CD4-positive, CD25-positive, alpha-beta regulatory T cell (primary cell): ENCODE measurements at regions not wholly inside any gene's neighbourhood (a gene's known extent, or its start where the extent isn't known, plus 50 kb on each side); places are given as distances from the start of the nearest gene placed in this dataset.
"Not testable (repeated sequence)": the region's sequence is repeated elsewhere in the genome, so short reads cannot be mapped to it uniquely, and the experiment has no call there.

ENCODE experiments used
- ATAC-seq, 2 donors: fragments of 150-1000 bp; cut with Tn5 transposase; one replicate each; pipeline ENCODE4 v1.10.0; 2021; ENCODE audit warnings: low read depth in 2 of 2, moderate number of reproducible peaks in 2 of 2, moderate library complexity in 1 of 2
- DNase-seq, 3 donors: peaks; one replicate each; pipeline versions ENCODE4 v3.0.0 to v3.0.0-alpha.2; 2012 to 2022; ENCODE audit warnings: mixed read lengths in 1 of 3
- H3K27ac ChIP-seq: one replicate; pipeline ENCODE4 v1.7.0; 2013; ENCODE audit warnings: mild to moderate bottlenecking, low read length; ENCODE audit not compliant: insufficient read depth, poor library complexity, severe bottlenecking
- H3K27me3 ChIP-seq: one replicate; pipeline ENCODE4 v1.7.0; 2013; ENCODE audit warnings: low read length; ENCODE audit not compliant: control insufficient read depth, insufficient read depth
- H3K36me3 ChIP-seq: one replicate; pipeline ENCODE4 v1.7.0; 2013; ENCODE audit warnings: mild to moderate bottlenecking, low read length, moderate library complexity; ENCODE audit not compliant: control insufficient read depth, insufficient read depth
- H3K4me1 ChIP-seq: 2 replicates; pipeline ENCODE4 v1.7.0; 2013; ENCODE audit warnings: mild to moderate bottlenecking, low read length; ENCODE audit not compliant: insufficient read depth, control insufficient read depth, poor library complexity, severe bottlenecking
- H3K4me3 ChIP-seq: one replicate; pipeline ENCODE4 v1.7.0; 2013; ENCODE audit warnings: low read depth, mild to moderate bottlenecking, low read length, moderate library complexity
- H3K9me3 ChIP-seq, 2 experiments: 1 replicate in 1 of 2; 2 replicates in 1 of 2; pipeline ENCODE4 v1.7.0; 2013; ENCODE audit warnings: low read length in 2 of 2, mild to moderate bottlenecking in 1 of 2, moderate library complexity in 1 of 2; ENCODE audit not compliant: control insufficient read depth in 2 of 2
- H3K27ac Mint-ChIP-seq, 3 donors: one replicate each; pipeline ENCODE4 v1.8.0; 2020 to 2022; ENCODE audit warnings: mild to moderate bottlenecking in 3 of 3, mixed read lengths in 3 of 3, moderate library complexity in 2 of 3
- H3K27me3 Mint-ChIP-seq: one replicate; pipeline ENCODE4 v1.8.0; 2022; ENCODE audit warnings: mild to moderate bottlenecking, mixed read lengths
- H3K36me3 Mint-ChIP-seq: one replicate; pipeline ENCODE4 v1.8.0; 2020; ENCODE audit warnings: mixed read lengths
- H3K4me1 Mint-ChIP-seq, 4 donors: one replicate each; pipeline ENCODE4 v1.8.0; 2020 to 2022; ENCODE audit warnings: mixed read lengths in 4 of 4, mild to moderate bottlenecking in 1 of 4
- H3K4me3 Mint-ChIP-seq, 4 donors: one replicate each; pipeline ENCODE4 v1.8.0; 2020 to 2022; ENCODE audit warnings: mild to moderate bottlenecking in 4 of 4, mixed read lengths in 4 of 4, moderate library complexity in 3 of 4
- H3K9me3 Mint-ChIP-seq, 7 donors: one replicate each; pipeline ENCODE4 v1.8.0; 2020 to 2022; ENCODE audit warnings: mixed read lengths in 7 of 7, mild to moderate bottlenecking in 3 of 7, moderate library complexity in 2 of 7

- no peak for DNase-seq
- Mint-ChIP-seq H3K4me1 (no peaks in the 10 kb centered on the region), H3K27ac (no peak overlapping the region), H3K27me3 (no peaks in the 10 kb centered on the region), H3K4me3 (no peak overlapping the region), H3K36me3 (no peaks in the 10 kb centered on the region), H3K9me3 (peaks cover 0 to 8% (median 0%) of the 10 kb centered on the region in 7 donors)
- H3K36me3 ChIP-seq = no peaks in the 10 kb centered on the region
- no peaks in the 10 kb centered on the region for H3K9me3 ChIP-seq
- no peak overlapping the region for H3K27ac ChIP-seq
- H3K27me3 ChIP-seq = no peaks in the 10 kb centered on the region
- H3K4me3 ChIP-seq = no peak overlapping the region
- no peak for ATAC-seq
- no peaks in the 10 kb centered on the region for H3K4me1 ChIP-seq
These were observed 239.6 kb downstream of the TDRD15 start for GRCh38 chr2:21363364-21363763.

- H3K4me3 Mint-ChIP-seq = no peak overlapping the region
- no peaks in the 10 kb centered on the region for H3K36me3 Mint-ChIP-seq
- ATAC-seq (no peak), DNase-seq (no peak)
- peaks cover 0 to 6% (median 2%) of the 10 kb centered on the region in 7 donors for H3K9me3 Mint-ChIP-seq
- Histone ChIP-seq H3K9me3 (no peaks in the 10 kb centered on the region), H3K4me1 (no peaks in the 10 kb centered on the region), H3K27ac (no peak overlapping the region), H3K4me3 (no peak overlapping the region), H3K36me3 (no peaks in the 10 kb centered on the region), H3K27me3 (no peaks in the 10 kb centered on the region)
- no peaks in the 10 kb centered on the region for H3K4me1 Mint-ChIP-seq
- H3K27ac Mint-ChIP-seq = no peak overlapping the region
- H3K27me3 Mint-ChIP-seq = no peaks in the 10 kb centered on the region
These were observed 243.7 kb downstream of the TDRD15 start for GRCh38 chr2:21367421-21367820.

GRCh38 chr2:21369787-21370186 lies 246.0 kb downstream of the TDRD15 start:
- Mint-ChIP-seq H3K27me3 (no peaks in the 10 kb centered on the region), H3K36me3 (no peaks in the 10 kb centered on the region), H3K4me1 (no peaks in the 10 kb centered on the region), H3K4me3 (no peak overlapping the region), H3K27ac (no peak overlapping the region), H3K9me3 (peaks cover under 1 to 4% (median 3%) of the 10 kb centered on the region in 7 donors)
- no peak overlapping the region for H3K4me3 ChIP-seq
- ATAC-seq (no peak), DNase-seq (no peak)
- H3K36me3 ChIP-seq = no peaks in the 10 kb centered on the region
- no peaks in the 10 kb centered on the region for H3K27me3 ChIP-seq
- no peaks in the 10 kb centered on the region for H3K9me3 ChIP-seq
- H3K4me1 ChIP-seq = no peaks in the 10 kb centered on the region
- H3K27ac ChIP-seq = no peak overlapping the region

GRCh38 chr2:21371499-21372003 lies 247.8 kb downstream of the TDRD15 start:
- Histone ChIP-seq H3K36me3 (no peaks in the 10 kb centered on the region), H3K9me3 (no peaks in the 10 kb centered on the region), H3K4me1 (no peaks in the 10 kb centered on the region), H3K27ac (no peak overlapping the region), H3K4me3 (no peak overlapping the region), H3K27me3 (no peaks in the 10 kb centered on the region)
- no peak for ATAC-seq
- Mint-ChIP-seq H3K27ac (no peak overlapping the region), H3K36me3 (no peaks in the 10 kb centered on the region), H3K4me3 (no peak overlapping the region), H3K27me3 (no peaks in the 10 kb centered on the region), H3K4me1 (no peaks in the 10 kb centered on the region), H3K9me3 (peaks cover 2 to 4% (median 4%) of the 10 kb centered on the region in 7 donors)
- no peak for DNase-seq

GRCh38 chr2:21372654-21373053 lies 248.9 kb downstream of the TDRD15 start:
- H3K4me1 ChIP-seq = no peaks in the 10 kb centered on the region
- no peaks in the 10 kb centered on the region for H3K36me3 Mint-ChIP-seq
- no peak overlapping the region for H3K27ac Mint-ChIP-seq
- H3K36me3 ChIP-seq = no peaks in the 10 kb centered on the region
- DNase-seq (no peak), ATAC-seq (no peak)
- H3K27me3 Mint-ChIP-seq = no peaks in the 10 kb centered on the region
- no peaks in the 10 kb centered on the region for H3K9me3 ChIP-seq
- no peak overlapping the region for H3K27ac ChIP-seq
- H3K4me1 Mint-ChIP-seq = no peaks in the 10 kb centered on the region
- H3K4me3 ChIP-seq = no peak overlapping the region
- no peaks in the 10 kb centered on the region for H3K27me3 ChIP-seq
- H3K4me3 Mint-ChIP-seq = no peak overlapping the region
- peaks cover 2 to 5% (median 4%) of the 10 kb centered on the region in 7 donors for H3K9me3 Mint-ChIP-seq

GRCh38 chr2:21376864-21377263 lies 253.1 kb downstream of the TDRD15 start:
- H3K36me3 Mint-ChIP-seq = no peaks in the 10 kb centered on the region
- no peaks in the 10 kb centered on the region for H3K4me1 Mint-ChIP-seq
- H3K4me3 Mint-ChIP-seq = no peak overlapping the region
- no peaks in the 10 kb centered on the region for H3K27me3 Mint-ChIP-seq
- Histone ChIP-seq H3K4me3 (no peak overlapping the region), H3K36me3 (no peaks in the 10 kb centered on the region), H3K4me1 (no peaks in the 10 kb centered on the region), H3K27me3 (no peaks in the 10 kb centered on the region), H3K27ac (no peak overlapping the region), H3K9me3 (no peaks in the 10 kb centered on the region)
- H3K9me3 Mint-ChIP-seq = peaks cover 3 to 10% (median 4%) of the 10 kb centered on the region in 7 donors
- no peak for ATAC-seq
- no peak overlapping the region for H3K27ac Mint-ChIP-seq
- no peak for DNase-seq

- Histone ChIP-seq H3K4me3 (no peak overlapping the region), H3K4me1 (no peaks in the 10 kb centered on the region), H3K27me3 (no peaks in the 10 kb centered on the region), H3K36me3 (no peaks in the 10 kb centered on the region), H3K27ac (no peak overlapping the region), H3K9me3 (no peaks in the 10 kb centered on the region)
- Mint-ChIP-seq H3K36me3 (no peaks in the 10 kb centered on the region), H3K27me3 (no peaks in the 10 kb centered on the region), H3K9me3 (peaks cover 0 to 11% (median 4%) of the 10 kb centered on the region in 7 donors), H3K4me1 (no peaks in the 10 kb centered on the region), H3K27ac (no peak overlapping the region), H3K4me3 (no peak overlapping the region)
- DNase-seq (no peak), ATAC-seq (no peak)
These were observed 255.4 kb downstream of the TDRD15 start for GRCh38 chr2:21379140-21379539.

- H3K4me1 ChIP-seq, H3K27ac Mint-ChIP-seq, H3K4me3 ChIP-seq, H3K9me3 Mint-ChIP-seq, H3K27me3 ChIP-seq, H3K27ac ChIP-seq, ATAC-seq, H3K4me1 Mint-ChIP-seq, DNase-seq, H3K9me3 ChIP-seq, H3K36me3 Mint-ChIP-seq, H3K4me3 Mint-ChIP-seq, H3K36me3 ChIP-seq, H3K27me3 Mint-ChIP-seq: not testable (repeated sequence)
These were observed 255.9 kb downstream of the TDRD15 start for GRCh38 chr2:21379668-21380067.
